OCI-LY3 (cell line): ENCODE measurements at regions not wholly inside any gene's neighbourhood (a gene's known extent, or its start where the extent isn't known, plus 50 kb on each side); places are given as distances from the start of the nearest gene placed in this dataset.

Experiments
- H2AFZ ChIP-seq: fragments of 200-600, 300-600 bp; shearing (Covaris generic); 2 replicates; pipeline ENCODE4 v1.6.0; 2014; ENCODE audit warnings: antibody characterized with exemption, low read depth, low read length
- H3K27ac ChIP-seq: fragments of 200-600, 300-600 bp; sonication (generic); 2 replicates; pipeline ENCODE4 v1.5.1; 2014; ENCODE audit warnings: mild to moderate bottlenecking, low read length, moderate library complexity, mixed read lengths
- H3K27me3 ChIP-seq: fragments of 200-600, 300-600 bp; sonication (generic); 2 replicates; pipeline ENCODE4 v1.6.1; 2014; ENCODE audit warnings: low read depth, low read length, mixed read lengths
- H3K36me3 ChIP-seq: fragments of 200-600, 300-600 bp; sonication (generic); replicated peaks from 2 replicates; pipeline ENCODE3; 2014; ENCODE audit warnings: low read depth, low read length, mixed read lengths
- H3K4me1 ChIP-seq: fragments of 300-600, 200-600 bp; sonication (generic); 2 replicates; pipeline ENCODE4 v1.6.1; 2014; ENCODE audit warnings: low read length, mixed read lengths
- H3K4me2 ChIP-seq: fragments of 200-600, 300-600 bp; sonication (generic); 2 replicates; pipeline ENCODE4 v1.6.1; 2014; ENCODE audit warnings: low read length, mixed read lengths
- H3K4me3 ChIP-seq: fragments of 300-600, 200-600 bp; sonication (generic); 2 replicates; pipeline ENCODE4 v1.5.1; 2014; ENCODE audit warnings: antibody characterized with exemption, mild to moderate bottlenecking, low read length, moderate library complexity
- H3K79me2 ChIP-seq: fragments of 300-600, 200-600 bp; shearing (Covaris generic); 2 replicates; pipeline ENCODE4 v1.6.1; 2014; ENCODE audit warnings: mild to moderate bottlenecking, low read length, mixed read lengths
- H3K9ac ChIP-seq: fragments of 300-600, 200-600 bp; shearing (Covaris generic); 2 replicates; pipeline ENCODE4 v1.6.0; 2014; ENCODE audit warnings: mild to moderate bottlenecking, low read length, moderate library complexity
- H3K9me3 ChIP-seq: fragments of 200-600, 300-600 bp; shearing (Covaris generic); 2 replicates; pipeline ENCODE4 v1.6.1; 2014; ENCODE audit warnings: low read length, mixed read lengths; ENCODE audit not compliant: insufficient read depth
- H4K20me1 ChIP-seq: fragments of 200-600, 300-600 bp; sonication (generic); 2 replicates; pipeline ENCODE4 v1.6.1; 2016; ENCODE audit warnings: low read length, mixed read lengths; ENCODE audit not compliant: insufficient read depth
- CTCF ChIP-seq: fragments of 200-600, 300-600 bp; sonication (generic); IDR thresholded peaks from 2 replicates; pipeline ENCODE4 v1.5.1; 2014; ENCODE audit warnings: antibody characterized with exemption, low read length, low read depth
- EZH2phosphoT487 ChIP-seq: fragments of 200-600 bp; shearing (Covaris generic); IDR thresholded peaks from 2 replicates; pipeline ENCODE4 v1.6.1; 2018; ENCODE audit warnings: antibody characterized with exemption, mixed run types, low read depth

GRCh38 chr6:126118058-126118755 is 131.9 kb downstream of the TRMT11 start:
- TF ChIP-seq CTCF = no peak
- no peak for TF ChIP-seq EZH2phosphoT487
- Histone ChIP-seq H3K9me3 (no peaks in the 10 kb centered on the region), H3K79me2 (no peaks in the 10 kb centered on the region), H3K27me3 (no peaks in the 10 kb centered on the region), H3K9ac (no peak overlapping the region), H3K4me1 (no peaks in the 10 kb centered on the region), H3K27ac (no peak overlapping the region), H3K4me3 (no peak overlapping the region), H3K4me2 (no peak overlapping the region), H3K36me3 (no peaks in the 10 kb centered on the region), H2AFZ (no peak overlapping the region), H4K20me1 (no peaks in the 10 kb centered on the region)

GRCh38 chr6:126118936-126119335 is 132.6 kb downstream of the TRMT11 start:
- Histone ChIP-seq H3K9me3 (no peaks in the 10 kb centered on the region), H4K20me1 (no peaks in the 10 kb centered on the region), H3K4me2 (no peak overlapping the region), H3K4me1 (no peaks in the 10 kb centered on the region), H3K27me3 (no peaks in the 10 kb centered on the region), H3K9ac (no peak overlapping the region), H2AFZ (no peak overlapping the region), H3K36me3 (no peaks in the 10 kb centered on the region), H3K4me3 (no peak overlapping the region), H3K27ac (no peak overlapping the region), H3K79me2 (no peaks in the 10 kb centered on the region)
- TF ChIP-seq CTCF = no peak
- no peak for TF ChIP-seq EZH2phosphoT487

GRCh38 chr6:126123226-126123625 is 136.9 kb downstream of the TRMT11 start:
- H3K79me2 ChIP-seq = no peaks in the 10 kb centered on the region
- no peaks in the 10 kb centered on the region for H4K20me1 ChIP-seq
- no peak overlapping the region for H3K4me2 ChIP-seq
- no peak overlapping the region for H3K4me3 ChIP-seq
- no peak overlapping the region for H3K27ac ChIP-seq
- H3K4me1 ChIP-seq = no peaks in the 10 kb centered on the region
- no peak overlapping the region for H2AFZ ChIP-seq
- H3K9ac ChIP-seq = no peak overlapping the region
- no peak for TF ChIP-seq EZH2phosphoT487
- no peak for TF ChIP-seq CTCF
- no peaks in the 10 kb centered on the region for H3K9me3 ChIP-seq
- no peaks in the 10 kb centered on the region for H3K36me3 ChIP-seq
- no peaks in the 10 kb centered on the region for H3K27me3 ChIP-seq

GRCh38 chr6:126127659-126128058 is 141.3 kb downstream of the TRMT11 start:
- no peaks in the 10 kb centered on the region for H3K36me3 ChIP-seq
- no peak overlapping the region for H2AFZ ChIP-seq
- H3K9me3 ChIP-seq = no peaks in the 10 kb centered on the region
- H3K79me2 ChIP-seq = no peaks in the 10 kb centered on the region
- no peak overlapping the region for H3K27ac ChIP-seq
- no peaks in the 10 kb centered on the region for H4K20me1 ChIP-seq
- no peak overlapping the region for H3K9ac ChIP-seq
- H3K4me1 ChIP-seq = no peaks in the 10 kb centered on the region
- H3K27me3 ChIP-seq = no peaks in the 10 kb centered on the region
- no peak overlapping the region for H3K4me2 ChIP-seq
- TF ChIP-seq CTCF = no peak
- TF ChIP-seq EZH2phosphoT487 = no peak
- H3K4me3 ChIP-seq = no peak overlapping the region
